Esophagus muscularis mucosa (tissue), 4 donors: ENCODE measurements at regions not wholly inside any gene's neighbourhood (a gene's known extent, or its start where the extent isn't known, plus 50 kb on each side); places are given as distances from the start of the nearest gene placed in this dataset.
A peak's percentile ranks its signal among the peaks of the same experiment; 100 is the strongest.

Experiments
- DNase-seq: peaks from one replicate; pipeline ENCODE4 v3.0.0-alpha.2; 2017; ENCODE audit errors: extremely low spot score
- H3K27ac ChIP-seq, 4 donors: fragments of 200-600 bp; sonication (generic); replicated peaks in 1 of 4; 1 replicate in 3 of 4; 2 replicates in 1 of 4; pipeline ENCODE4 v1.5.1; 2016 to 2019; ENCODE audit warnings: mild to moderate bottlenecking in 1 of 4
- H3K27me3 ChIP-seq, 4 donors: fragments of 200-600 bp; sonication (generic); one replicate each; pipeline versions ENCODE4 v1.5.1 to v1.6.0; 2016 to 2019
- H3K36me3 ChIP-seq, 4 donors: fragments of 200-600 bp; sonication (generic); one replicate each; pipeline ENCODE4 v1.5.1; 2016 to 2019
- H3K4me1 ChIP-seq, 4 donors: fragments of 200-600 bp; sonication (generic); one replicate each; pipeline ENCODE4 v1.5.1; 2016 to 2019
- H3K4me3 ChIP-seq, 4 donors: fragments of 200-600 bp; sonication (generic); 1 replicate in 2 of 4; 2 replicates in 2 of 4; pipeline ENCODE4 v1.5.1; 2016 to 2019; ENCODE audit warnings: mild to moderate bottlenecking in 4 of 4, moderate library complexity in 1 of 4
- H3K9me3 ChIP-seq, 4 donors: fragments of 200-600 bp; sonication (generic); 1 replicate in 3 of 4; 2 replicates in 1 of 4; pipeline ENCODE4 v1.5.1; 2016 to 2019
- EP300 ChIP-seq: sonication (generic); formaldehyde crosslinking; IDR thresholded peaks from one replicate; pipeline ENCODE4 v1.6.1; 2017; ENCODE audit warnings: antibody characterized with exemption
- POLR2A ChIP-seq: fragments of 450-650 bp; IDR thresholded peaks from one replicate; pipeline ENCODE4 v1.6.1; 2017; ENCODE audit warnings: antibody characterized with exemption, moderate library complexity, mild to moderate bottlenecking, low read depth
- POLR2AphosphoS5 ChIP-seq, 2 donors: sonication (generic); formaldehyde crosslinking; IDR thresholded peaks; one replicate each; pipeline ENCODE4 v1.6.1; 2017; ENCODE audit warnings: antibody characterized with exemption in 2 of 2
- WGBS: methylation state at CpG from one replicate; pipeline ENCODE4 v1.1.5; 2018; 5-methylcytosine and 5-hydroxymethylcytosine counted together
- intact Hi-C: fragments of 100-400 bp; cut with DNase I; formaldehyde crosslinking; loops from one replicate; pipeline ENCODE4 v1.15.1; 2023
- TF ChIP-seq, protein P1 (sequence below), 3 experiments: fragments of 200-600 bp in 2 of 3; fragments of 450-650 bp in 1 of 3; sonication (generic) in 2 of 3; IDR thresholded peaks; one replicate each; pipeline ENCODE4 v1.5.1; 2017 to 2019; ENCODE audit warnings: antibody characterized with exemption in 3 of 3, mild to moderate bottlenecking in 2 of 3, moderate library complexity in 1 of 3

GRCh38 chr20:60816901-60817300 is 435.2 kb upstream of the CDH4 start:
- TF ChIP-seq POLR2AphosphoS5 (IDR thresholded peaks at IDR 0.05) (no peak), POLR2A (no peak), EP300 (no peak)
- TF ChIP-seq, protein P1, sequence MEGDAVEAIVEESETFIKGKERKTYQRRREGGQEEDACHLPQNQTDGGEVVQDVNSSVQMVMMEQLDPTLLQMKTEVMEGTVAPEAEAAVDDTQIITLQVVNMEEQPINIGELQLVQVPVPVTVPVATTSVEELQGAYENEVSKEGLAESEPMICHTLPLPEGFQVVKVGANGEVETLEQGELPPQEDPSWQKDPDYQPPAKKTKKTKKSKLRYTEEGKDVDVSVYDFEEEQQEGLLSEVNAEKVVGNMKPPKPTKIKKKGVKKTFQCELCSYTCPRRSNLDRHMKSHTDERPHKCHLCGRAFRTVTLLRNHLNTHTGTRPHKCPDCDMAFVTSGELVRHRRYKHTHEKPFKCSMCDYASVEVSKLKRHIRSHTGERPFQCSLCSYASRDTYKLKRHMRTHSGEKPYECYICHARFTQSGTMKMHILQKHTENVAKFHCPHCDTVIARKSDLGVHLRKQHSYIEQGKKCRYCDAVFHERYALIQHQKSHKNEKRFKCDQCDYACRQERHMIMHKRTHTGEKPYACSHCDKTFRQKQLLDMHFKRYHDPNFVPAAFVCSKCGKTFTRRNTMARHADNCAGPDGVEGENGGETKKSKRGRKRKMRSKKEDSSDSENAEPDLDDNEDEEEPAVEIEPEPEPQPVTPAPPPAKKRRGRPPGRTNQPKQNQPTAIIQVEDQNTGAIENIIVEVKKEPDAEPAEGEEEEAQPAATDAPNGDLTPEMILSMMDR (IDR thresholded peaks at IDR 0.05) = no peak
- no peaks in the 10 kb centered on the region for H3K27me3 ChIP-seq
- no peaks in the 10 kb centered on the region for H3K4me1 ChIP-seq
- H3K4me3 ChIP-seq = no peak overlapping the region
- no peak overlapping the region for H3K27ac ChIP-seq
- H3K9me3 ChIP-seq = no peaks in the 10 kb centered on the region
- intact Hi-C loops = no loop called here
- 83% methylated on average over 2 of the region's 2 CpGs for WGBS
- H3K36me3 ChIP-seq = no peaks in the 10 kb centered on the region
- peak; percentile 72 for DNase-seq

- intact Hi-C loops = no loop called here
- TF ChIP-seq POLR2AphosphoS5 (IDR thresholded peaks at IDR 0.05) (no peak), POLR2A (no peak), EP300 (no peak)
- TF ChIP-seq, protein P1 (IDR thresholded peaks at IDR 0.05) = no peak
- WGBS = 89% methylated on average over 4 of the region's 4 CpGs
- Histone ChIP-seq H3K4me1 (no peaks in the 10 kb centered on the region), H3K36me3 (no peaks in the 10 kb centered on the region), H3K27ac (no peak overlapping the region), H3K4me3 (no peak overlapping the region), H3K27me3 (no peaks in the 10 kb centered on the region), H3K9me3 (no peaks in the 10 kb centered on the region)
- DNase-seq = peak; percentile 31
Measured at GRCh38 chr20:60817891-60818290, 434.2 kb upstream of the CDH4 start.

- TF ChIP-seq, protein P1 (IDR thresholded peaks at IDR 0.05) = no peak
- TF ChIP-seq EP300 (no peak), POLR2AphosphoS5 (IDR thresholded peaks at IDR 0.05) (no peak)
- DNase-seq = peak; percentile 31
- H3K4me1 ChIP-seq = no peaks in the 10 kb centered on the region
- no peak overlapping the region for H3K4me3 ChIP-seq
- 58% methylated on average over 5 of the region's 5 CpGs for WGBS
- no peak overlapping the region for H3K27ac ChIP-seq
- no peaks in the 10 kb centered on the region for H3K9me3 ChIP-seq
- H3K36me3 ChIP-seq = no peaks in the 10 kb centered on the region
- intact Hi-C loops = no loop called here
- H3K27me3 ChIP-seq = no peaks in the 10 kb centered on the region
Measured at GRCh38 chr20:60819511-60819910, 432.6 kb upstream of the CDH4 start.

- no peak overlapping the region for H3K27ac ChIP-seq
- peak; percentile 74 for DNase-seq
- no peaks in the 10 kb centered on the region for H3K27me3 ChIP-seq
- no peak overlapping the region for H3K4me3 ChIP-seq
- H3K9me3 ChIP-seq = no peaks in the 10 kb centered on the region
- intact Hi-C loops = no loop called here
- 63% methylated on average over 4 of the region's 4 CpGs for whole genome bisulfite sequencing
- H3K36me3 ChIP-seq = no peaks in the 10 kb centered on the region
- TF ChIP-seq, protein P1 (IDR thresholded peaks at IDR 0.05) = no peak
- no peak for TF ChIP-seq EP300
- TF ChIP-seq POLR2AphosphoS5 (IDR thresholded peaks at IDR 0.05) = no peak
- TF ChIP-seq POLR2A = no peak
- H3K4me1 ChIP-seq = no peaks in the 10 kb centered on the region
Measured at GRCh38 chr20:60820149-60820548, 431.9 kb upstream of the CDH4 start.

GRCh38 chr20:60820918-60821317 is 431.1 kb upstream of the CDH4 start:
- WGBS = 68% methylated on average over 5 of the region's 5 CpGs
- H3K27me3 ChIP-seq = no peaks in the 10 kb centered on the region
- no peaks in the 10 kb centered on the region for H3K9me3 ChIP-seq
- H3K4me3 ChIP-seq = no peak overlapping the region
- TF ChIP-seq, protein P1 (IDR thresholded peaks at IDR 0.05) = no peak
- TF ChIP-seq EP300 = no peak
- TF ChIP-seq POLR2AphosphoS5 (IDR thresholded peaks at IDR 0.05) = no peak
- no peak for TF ChIP-seq POLR2A
- H3K4me1 ChIP-seq = no peaks in the 10 kb centered on the region
- no peak overlapping the region for H3K27ac ChIP-seq
- peak; percentile 66 for DNase-seq
- no peaks in the 10 kb centered on the region for H3K36me3 ChIP-seq
- intact Hi-C loops = no loop called here
